Panc1 (cell line): ENCODE measurements at regions not wholly inside any gene's neighbourhood (a gene's known extent, or its start where the extent isn't known, plus 50 kb on each side); places are given as distances from the start of the nearest gene placed in this dataset.

Source experiments
- ATAC-seq: fragments of 200-7000 bp; cut with Tn5 transposase; 2 replicates; pipeline ENCODE4 v1.9.1; 2020; ENCODE audit warnings: mild to moderate bottlenecking, moderate library complexity
- BruUV-seq: library from RNA; stranded (reverse); fragments of 400-500 nt; replicated peaks from 2 replicates; lab custom pipeline; 2021; lab: Mats Ljungman, UMichigan
- CTCF ChIA-PET: fragments of 300-600 bp; sonication (Branson Sonifier 250); formaldehyde crosslinking; loops from one replicate; lab custom pipeline; 2022; ENCODE audit warnings: antibody characterized with exemption; lab: Charles Lee
- POLR2A ChIA-PET: fragments of 300-600 bp; sonication (Branson Sonifier 250); formaldehyde crosslinking; loops from one replicate; lab custom pipeline; 2022; ENCODE audit warnings: antibody characterized with exemption; lab: Charles Lee
- DNase-seq: peaks from one replicate; pipeline ENCODE4 v3.0.0-alpha.2; 2010; ENCODE audit warnings: low read depth, low spot score
- H3K27ac ChIP-seq: 2 replicates; pipeline ENCODE4 v1.5.1; 2011; ENCODE audit warnings: mild to moderate bottlenecking, low read length, inconsistent platforms
- H3K27me3 ChIP-seq: fragments of 200-500 bp; sonication (Bioruptor generic); 2 replicates; pipeline ENCODE4 v1.6.0; 2014; ENCODE audit warnings: low read length, inconsistent platforms; ENCODE audit not compliant: control insufficient read depth, insufficient read depth
- H3K36me3 ChIP-seq: fragments of 200-500 bp; sonication (Bioruptor generic); 2 replicates; pipeline ENCODE4 v1.5.1; 2014; ENCODE audit warnings: inconsistent platforms, mild to moderate bottlenecking, low read length, moderate library complexity; ENCODE audit not compliant: control insufficient read depth, insufficient read depth
- H3K4me1 ChIP-seq: 2 replicates; pipeline ENCODE4 v1.5.1; 2011; ENCODE audit warnings: inconsistent platforms, mild to moderate bottlenecking, low read length, moderate library complexity; ENCODE audit not compliant: control insufficient read depth, insufficient read depth
- H3K4me3 ChIP-seq, 2 experiments: 2 replicates each; pipeline ENCODE4 v1.5.1; 2011 to 2012; ENCODE audit warnings: low read depth in 2 of 2, low read length in 2 of 2, mild to moderate bottlenecking in 2 of 2, inconsistent platforms in 1 of 2, moderate library complexity in 1 of 2
- H3K9me3 ChIP-seq: fragments of 200-500 bp; sonication (Bioruptor generic); 2 replicates; pipeline ENCODE4 v1.5.1; 2014; ENCODE audit warnings: low read depth, mild to moderate bottlenecking, inconsistent platforms, low read length, moderate library complexity; ENCODE audit not compliant: control insufficient read depth, insufficient read depth
- CTCF ChIP-seq: fragments of 450-650 bp; IDR thresholded peaks from 2 replicates; pipeline ENCODE4 v1.5.1; 2017; ENCODE audit warnings: mild to moderate bottlenecking
- POLR2AphosphoS5 ChIP-seq: IDR thresholded peaks from 2 replicates; pipeline ENCODE4 v1.6.1; 2012; ENCODE audit warnings: mild to moderate bottlenecking, low read depth, low read length, moderate library complexity
- REST ChIP-seq, 2 experiments: IDR thresholded peaks; 2 replicates each; pipeline ENCODE4 v1.6.1; 2011 to 2012; ENCODE audit warnings: low read depth in 2 of 2, control low read depth in 1 of 2, low read length in 1 of 2, mild to moderate bottlenecking in 1 of 2, moderate library complexity in 1 of 2; ENCODE audit not compliant: insufficient read depth in 1 of 2
- SIN3A ChIP-seq: IDR thresholded peaks from 2 replicates; pipeline ENCODE4 v1.6.1; 2012; ENCODE audit warnings: low read depth, mild to moderate bottlenecking, low read length, moderate library complexity, borderline replicate concordance; ENCODE audit not compliant: insufficient read depth
- TCF7L2 ChIP-seq: IDR thresholded peaks from 2 replicates; pipeline ENCODE4 v1.6.1; 2011; ENCODE audit warnings: mild to moderate bottlenecking, low read depth, low read length, inconsistent platforms
- in situ Hi-C: cut with HindIII; loops from 2 replicates; pipeline ENCODE4 v1.10.0; 2016; ENCODE audit warnings: low sequenced_read_pairs, low pct_unique_long_range_greater_than_20kb
- intact Hi-C: fragments of 100-400 bp; cut with micrococcal nuclease; formaldehyde crosslinking; loops from one replicate; pipeline ENCODE4 v1.10.0; 2022; ENCODE audit not compliant: unreplicated experiment

- Histone ChIP-seq H3K36me3 (no peaks in the 10 kb centered on the region), H3K4me3 (no peak overlapping the region), H3K4me1 (no peaks in the 10 kb centered on the region), H3K27ac (no peak overlapping the region), H3K27me3 (no peaks in the 10 kb centered on the region), H3K9me3 (no peaks in the 10 kb centered on the region)
- DNase-seq (no peak), ATAC-seq (no peak)
- BruUV-seq = no TSS peak
- TF ChIP-seq CTCF (no peak), SIN3A (no peak)
- POLR2A ChIA-PET = no interaction called here
- intact Hi-C loops (no loop called here), in situ Hi-C loops (no loop called here)
- CTCF ChIA-PET = no interaction called here
These were observed 228.9 kb upstream of the CDH9 start for GRCh38 chr5:27267209-27267824.

GRCh38 chr5:27266184-27266583, 227.8 kb upstream of the CDH9 start:
- ChIA-PET CTCF (no interaction called here), POLR2A (no interaction called here)
- H3K27me3 ChIP-seq = no peaks in the 10 kb centered on the region
- TF ChIP-seq SIN3A (no peak), POLR2AphosphoS5 (no peak), TCF7L2 (no peak), REST (IDR thresholded peaks at IDR 0.05; ENCODE audit: insufficient read depth in 1 of 2, low read depth in 2 of 2, low read length in 1 of 2) (no peak), CTCF (no peak)
- no peaks in the 10 kb centered on the region for H3K9me3 ChIP-seq
- no peak for ATAC-seq
- no TSS peak for BruUV-seq
- H3K4me1 ChIP-seq = no peaks in the 10 kb centered on the region
- H3K36me3 ChIP-seq = no peaks in the 10 kb centered on the region
- intact Hi-C loops = no loop called here
- no peak for DNase-seq
- H3K4me3 ChIP-seq = no peak overlapping the region
- no peak overlapping the region for H3K27ac ChIP-seq
- in situ Hi-C loops = no loop called here
